HL-60 (cell line): ENCODE measurements at regions not wholly inside any gene's neighbourhood (a gene's known extent, or its start where the extent isn't known, plus 50 kb on each side); places are given as distances from the start of the nearest gene placed in this dataset.

ENCODE experiments used
- DNase-seq, 2 experiments: peaks; one replicate each; pipeline ENCODE4 v3.0.0-alpha.2; 2010 to 2020; ENCODE audit warnings: low read depth in 1 of 2, low spot score in 1 of 2
- H3K27ac ChIP-seq: fragments of 250-450 bp; sonication (Bioruptor Pico); replicated peaks from 2 replicates; pipeline ENCODE4 v1.5.1; 2020; ENCODE audit warnings: mild to moderate bottlenecking, moderate library complexity
- H3K27me3 ChIP-seq: fragments of 250-450 bp; sonication (Bioruptor Pico); 2 replicates; pipeline ENCODE4 v1.5.1; 2021; ENCODE audit warnings: mild to moderate bottlenecking, moderate library complexity; ENCODE audit not compliant: insufficient read depth, poor library complexity, severe bottlenecking
- H3K4me3 ChIP-seq: replicated peaks from 2 replicates; pipeline ENCODE4 v1.5.1; 2011; ENCODE audit warnings: mild to moderate bottlenecking, control low read depth, low read length; ENCODE audit not compliant: insufficient read depth
- GABPA ChIP-seq: IDR thresholded peaks from 2 replicates; pipeline ENCODE4 v1.6.1; 2012; ENCODE audit warnings: low read depth
- POLR2AphosphoS5 ChIP-seq: IDR thresholded peaks from 2 replicates; pipeline ENCODE4 v1.6.1; 2012; ENCODE audit warnings: low read depth
- SPI1 ChIP-seq: IDR thresholded peaks from 2 replicates; pipeline ENCODE4 v1.6.1; 2012; ENCODE audit warnings: low read depth, mild to moderate bottlenecking, borderline replicate concordance
- TF ChIP-seq, protein P1 (sequence below): IDR thresholded peaks from one replicate; pipeline ENCODE4 v1.5.1; 2011; ENCODE audit warnings: low read length, control low read depth, inconsistent platforms; ENCODE audit not compliant: insufficient read depth
- TF ChIP-seq, protein P2 (sequence below): IDR thresholded peaks from 2 replicates; pipeline ENCODE4 v1.6.1; 2012; ENCODE audit warnings: low read depth; ENCODE audit not compliant: insufficient replicate concordance

DNA sequence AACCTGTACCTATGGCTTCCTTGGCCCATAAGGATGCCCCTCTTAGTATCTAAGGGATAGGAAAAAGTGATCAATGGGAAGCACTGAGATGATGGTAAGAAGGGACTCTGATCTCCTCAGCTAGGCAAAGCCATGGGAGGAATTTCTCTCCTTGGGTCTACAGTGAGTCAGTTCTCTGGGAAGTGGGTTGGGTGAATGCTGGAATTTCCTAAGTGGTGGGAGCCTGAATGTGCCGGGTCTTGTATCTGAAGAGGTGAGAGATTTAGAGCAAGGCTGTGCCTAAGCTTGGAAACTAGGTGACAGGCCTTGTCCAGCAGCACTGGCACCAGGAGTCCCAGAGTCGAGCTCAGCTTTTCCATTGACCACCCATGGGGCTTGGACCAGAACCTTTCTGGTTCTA is 96.3 kb upstream of the SLC2A1 start:
- no peak for DNase-seq
- Histone ChIP-seq H3K27ac (no peak overlapping the region), H3K4me3 (no peak overlapping the region), H3K27me3 (no peaks in the 10 kb centered on the region)
- TF ChIP-seq SPI1 (no peak), GABPA (no peak), POLR2AphosphoS5 (no peak)
- TF ChIP-seq, protein P1, sequence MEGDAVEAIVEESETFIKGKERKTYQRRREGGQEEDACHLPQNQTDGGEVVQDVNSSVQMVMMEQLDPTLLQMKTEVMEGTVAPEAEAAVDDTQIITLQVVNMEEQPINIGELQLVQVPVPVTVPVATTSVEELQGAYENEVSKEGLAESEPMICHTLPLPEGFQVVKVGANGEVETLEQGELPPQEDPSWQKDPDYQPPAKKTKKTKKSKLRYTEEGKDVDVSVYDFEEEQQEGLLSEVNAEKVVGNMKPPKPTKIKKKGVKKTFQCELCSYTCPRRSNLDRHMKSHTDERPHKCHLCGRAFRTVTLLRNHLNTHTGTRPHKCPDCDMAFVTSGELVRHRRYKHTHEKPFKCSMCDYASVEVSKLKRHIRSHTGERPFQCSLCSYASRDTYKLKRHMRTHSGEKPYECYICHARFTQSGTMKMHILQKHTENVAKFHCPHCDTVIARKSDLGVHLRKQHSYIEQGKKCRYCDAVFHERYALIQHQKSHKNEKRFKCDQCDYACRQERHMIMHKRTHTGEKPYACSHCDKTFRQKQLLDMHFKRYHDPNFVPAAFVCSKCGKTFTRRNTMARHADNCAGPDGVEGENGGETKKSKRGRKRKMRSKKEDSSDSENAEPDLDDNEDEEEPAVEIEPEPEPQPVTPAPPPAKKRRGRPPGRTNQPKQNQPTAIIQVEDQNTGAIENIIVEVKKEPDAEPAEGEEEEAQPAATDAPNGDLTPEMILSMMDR: no peak
- TF ChIP-seq, protein P2, sequence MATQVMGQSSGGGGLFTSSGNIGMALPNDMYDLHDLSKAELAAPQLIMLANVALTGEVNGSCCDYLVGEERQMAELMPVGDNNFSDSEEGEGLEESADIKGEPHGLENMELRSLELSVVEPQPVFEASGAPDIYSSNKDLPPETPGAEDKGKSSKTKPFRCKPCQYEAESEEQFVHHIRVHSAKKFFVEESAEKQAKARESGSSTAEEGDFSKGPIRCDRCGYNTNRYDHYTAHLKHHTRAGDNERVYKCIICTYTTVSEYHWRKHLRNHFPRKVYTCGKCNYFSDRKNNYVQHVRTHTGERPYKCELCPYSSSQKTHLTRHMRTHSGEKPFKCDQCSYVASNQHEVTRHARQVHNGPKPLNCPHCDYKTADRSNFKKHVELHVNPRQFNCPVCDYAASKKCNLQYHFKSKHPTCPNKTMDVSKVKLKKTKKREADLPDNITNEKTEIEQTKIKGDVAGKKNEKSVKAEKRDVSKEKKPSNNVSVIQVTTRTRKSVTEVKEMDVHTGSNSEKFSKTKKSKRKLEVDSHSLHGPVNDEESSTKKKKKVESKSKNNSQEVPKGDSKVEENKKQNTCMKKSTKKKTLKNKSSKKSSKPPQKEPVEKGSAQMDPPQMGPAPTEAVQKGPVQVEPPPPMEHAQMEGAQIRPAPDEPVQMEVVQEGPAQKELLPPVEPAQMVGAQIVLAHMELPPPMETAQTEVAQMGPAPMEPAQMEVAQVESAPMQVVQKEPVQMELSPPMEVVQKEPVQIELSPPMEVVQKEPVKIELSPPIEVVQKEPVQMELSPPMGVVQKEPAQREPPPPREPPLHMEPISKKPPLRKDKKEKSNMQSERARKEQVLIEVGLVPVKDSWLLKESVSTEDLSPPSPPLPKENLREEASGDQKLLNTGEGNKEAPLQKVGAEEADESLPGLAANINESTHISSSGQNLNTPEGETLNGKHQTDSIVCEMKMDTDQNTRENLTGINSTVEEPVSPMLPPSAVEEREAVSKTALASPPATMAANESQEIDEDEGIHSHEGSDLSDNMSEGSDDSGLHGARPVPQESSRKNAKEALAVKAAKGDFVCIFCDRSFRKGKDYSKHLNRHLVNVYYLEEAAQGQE: no peak

GRCh38 chr1:43052786-43053439 is 94.2 kb upstream of the SLC2A1 start:
- no peak overlapping the region for H3K4me3 ChIP-seq
- no peak for DNase-seq
- no peak overlapping the region for H3K27ac ChIP-seq
- TF ChIP-seq GABPA: no peak
- TF ChIP-seq POLR2AphosphoS5: no peak
- TF ChIP-seq, protein P2: no peak
- TF ChIP-seq SPI1: no peak
- TF ChIP-seq, protein P1: no peak
- no peaks in the 10 kb centered on the region for H3K27me3 ChIP-seq

GRCh38 chr1:43052322-43052721 is 93.7 kb upstream of the SLC2A1 start:
- DNase-seq: no peak
- Histone ChIP-seq H3K27ac (no peak overlapping the region), H3K4me3 (no peak overlapping the region), H3K27me3 (no peaks in the 10 kb centered on the region)
- TF ChIP-seq, protein P1: no peak
- TF ChIP-seq SPI1 (no peak), POLR2AphosphoS5 (no peak), GABPA (no peak)
- TF ChIP-seq, protein P2: no peak
